H1 (cell line): ENCODE measurements at regions not wholly inside any gene's neighbourhood (a gene's known extent, or its start where the extent isn't known, plus 50 kb on each side); places are given as distances from the start of the nearest gene placed in this dataset.

ENCODE experiments used
- RAD21 ChIP-seq, 2 experiments: IDR thresholded peaks in 1 of 2; conservative IDR thresholded peaks in 1 of 2; 2 replicates each; pipeline ENCODE4 v1.6.1; 2011; ENCODE audit warnings: low read depth in 2 of 2, low read length in 2 of 2, improper control_type of control experiment in 1 of 2, inconsistent platforms in 1 of 2, mild to moderate bottlenecking in 1 of 2, moderate library complexity in 1 of 2
- TBP ChIP-seq: IDR thresholded peaks from 2 replicates; pipeline ENCODE4 v1.6.1; 2011; ENCODE audit warnings: low read depth, low read length, improper control_type of control experiment

- TF ChIP-seq TBP (no peak), RAD21 (IDR thresholded peaks at IDR 0.05 in 1 of 2, conservative IDR thresholded peaks at IDR 0.05 in 1 of 2; ENCODE audit: low read depth in 2 of 2, low read length in 2 of 2) (no peak)
Observed at GRCh38 chr2:138962686-138963085, 182.5 kb upstream of the NXPH2 start (continued).
